ENCODE measurements at regions not wholly inside any gene's neighbourhood (a gene's known extent, or its start where the extent isn't known, plus 50 kb on each side); places are given as distances from the start of the nearest gene placed in this dataset.
"Not testable (repeated sequence)": the region's sequence is repeated elsewhere in the genome, so short reads cannot be mapped to it uniquely, and the experiment has no call there.

DNA sequence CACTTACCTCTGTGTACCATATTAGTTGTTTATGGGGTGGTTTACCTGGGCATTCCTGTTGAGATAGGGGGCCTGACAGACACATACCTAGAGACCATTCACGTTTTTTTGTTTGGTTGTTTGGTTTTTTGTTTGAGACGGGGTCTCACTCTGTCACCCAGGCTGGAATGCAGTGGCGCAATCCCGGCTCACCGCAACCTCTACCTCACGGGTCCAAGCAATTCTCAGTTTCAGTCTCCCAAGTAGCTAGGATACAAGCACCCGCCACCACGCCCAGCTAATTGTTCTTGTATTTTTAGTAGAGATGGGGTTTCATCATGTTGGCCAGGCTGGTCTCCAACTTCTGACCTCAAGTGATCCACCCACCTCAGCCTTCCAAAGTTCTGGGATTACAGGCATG, 314.9 kb upstream of the PPARGC1A start:
- intact Hi-C loops (cut with micrococcal nuclease) = not testable (repeated sequence)

GRCh38 chr4:24203926-24204325, 314.1 kb upstream of the PPARGC1A start:
- peaks cover 0 to 4% (median 0%) of the 10 kb centered on the region in 11 donors for H3K9me3 Mint-ChIP-seq
- peaks cover 0 to 8% (median 0%) of the 10 kb centered on the region in 5 donors for H3K27me3 Mint-ChIP-seq
- H3K27ac ChIP-seq (ENCODE audit: low read depth, low read length) = no peak overlapping the region
- no peaks in the 10 kb centered on the region for H3K36me3 Mint-ChIP-seq
- intact Hi-C loops (cut with micrococcal nuclease) = no loop called here
- H3K27ac Mint-ChIP-seq = no peak overlapping the region
- H3K36me3 ChIP-seq (ENCODE audit: control insufficient read depth in 2 of 3, insufficient read depth in 3 of 3, low read length in 3 of 3) = no peaks in the 10 kb centered on the region
- no peak for DNase-seq
- H3K27me3 ChIP-seq (ENCODE audit: control insufficient read depth in 2 of 2, insufficient read depth in 2 of 2, low read length in 2 of 2) = no peaks in the 10 kb centered on the region
- H3K4me1 ChIP-seq (ENCODE audit: control insufficient read depth in 2 of 2, insufficient read depth in 2 of 2, low read length in 2 of 2) = no peaks in the 10 kb centered on the region
- H3K4me1 Mint-ChIP-seq = no peaks in the 10 kb centered on the region
- no peaks in the 10 kb centered on the region for H3K9me3 ChIP-seq (ENCODE audit: control insufficient read depth in 2 of 3, low read length in 3 of 3)
- ChIA-PET CTCF (no interaction called here), POLR2A (no interaction called here)
- no peak for ATAC-seq
- H3K4me3 Mint-ChIP-seq = no peak overlapping the region
- H3K4me3 ChIP-seq (ENCODE audit: low read length) = no peak overlapping the region

More for the DNA sequence above, 314.9 kb upstream of the PPARGC1A start:
- ATAC-seq; H3K27me3 ChIP-seq (ENCODE audit: control insufficient read depth in 2 of 2, insufficient read depth in 2 of 2, low read length in 2 of 2); H3K27me3 Mint-ChIP-seq; H3K9me3 ChIP-seq (ENCODE audit: control insufficient read depth in 2 of 3, low read length in 3 of 3); H3K36me3 ChIP-seq (ENCODE audit: control insufficient read depth in 2 of 3, insufficient read depth in 3 of 3, low read length in 3 of 3); H3K9me3 Mint-ChIP-seq; H3K4me3 Mint-ChIP-seq; DNase-seq; POLR2A ChIA-PET; H3K4me3 ChIP-seq (ENCODE audit: low read length); H3K36me3 Mint-ChIP-seq; H3K27ac ChIP-seq (ENCODE audit: low read depth, low read length); H3K4me1 Mint-ChIP-seq; CTCF ChIA-PET; H3K4me1 ChIP-seq (ENCODE audit: control insufficient read depth in 2 of 2, insufficient read depth in 2 of 2, low read length in 2 of 2); H3K27ac Mint-ChIP-seq: not testable (repeated sequence)

DNA sequence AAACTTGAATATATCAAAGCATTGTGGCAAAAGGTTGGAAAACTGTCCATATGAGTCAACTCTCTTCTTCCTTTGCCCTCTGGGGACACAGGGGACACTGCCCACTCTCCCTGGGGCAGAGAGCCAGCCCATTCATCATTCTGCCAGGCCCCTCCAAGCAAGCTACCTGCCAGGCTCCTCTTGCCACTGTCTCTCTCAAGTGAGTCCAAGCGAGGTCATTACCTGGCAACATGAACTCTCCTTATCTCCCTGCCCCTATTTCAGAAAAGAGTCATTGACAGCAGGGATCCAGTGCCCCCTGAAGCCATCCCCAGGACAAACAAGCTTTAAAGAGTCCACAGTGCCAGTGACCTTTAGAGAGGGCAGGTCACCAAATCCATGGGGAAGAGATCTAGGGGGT, 312.7 kb upstream of the PPARGC1A start:
- H3K27ac Mint-ChIP-seq = no peak overlapping the region
- peaks cover 0 to 3% (median 0%) of the 10 kb centered on the region in 11 donors for H3K9me3 Mint-ChIP-seq
- no peak overlapping the region for H3K4me3 Mint-ChIP-seq
- no peaks in the 10 kb centered on the region for H3K36me3 Mint-ChIP-seq
- H3K4me3 ChIP-seq (ENCODE audit: low read length) = no peak overlapping the region
- no peaks in the 10 kb centered on the region for H3K4me1 Mint-ChIP-seq
- no peaks in the 10 kb centered on the region for H3K9me3 ChIP-seq (ENCODE audit: control insufficient read depth in 2 of 3, low read length in 3 of 3)
- ChIA-PET POLR2A (no interaction called here), CTCF (no interaction called here)
- no peak overlapping the region for H3K27ac ChIP-seq (ENCODE audit: low read depth, low read length)
- DNase-seq = no peak
- no peak for ATAC-seq
- peaks cover 0 to 8% (median 0%) of the 10 kb centered on the region in 5 donors for H3K27me3 Mint-ChIP-seq
- H3K36me3 ChIP-seq (ENCODE audit: control insufficient read depth in 2 of 3, insufficient read depth in 3 of 3, low read length in 3 of 3) = no peaks in the 10 kb centered on the region
- H3K27me3 ChIP-seq (ENCODE audit: control insufficient read depth in 2 of 2, insufficient read depth in 2 of 2, low read length in 2 of 2) = no peaks in the 10 kb centered on the region
- H3K4me1 ChIP-seq (ENCODE audit: control insufficient read depth in 2 of 2, insufficient read depth in 2 of 2, low read length in 2 of 2) = no peaks in the 10 kb centered on the region
- intact Hi-C loops (cut with micrococcal nuclease) = no loop called here

GRCh38 chr4:24197955-24198354, 308.1 kb upstream of the PPARGC1A start:
- peaks cover 0 to 4% (median 0%) of the 10 kb centered on the region in 5 donors for H3K27me3 Mint-ChIP-seq

GRCh38 chr4:24196785-24197184, 306.9 kb upstream of the PPARGC1A start:
- H3K4me1 ChIP-seq (ENCODE audit: control insufficient read depth in 2 of 2, insufficient read depth in 2 of 2, low read length in 2 of 2) = no peaks in the 10 kb centered on the region
- no peaks in the 10 kb centered on the region for H3K36me3 ChIP-seq (ENCODE audit: control insufficient read depth in 2 of 3, insufficient read depth in 3 of 3, low read length in 3 of 3)
- H3K9me3 Mint-ChIP-seq = peaks cover 0 to 7% (median 0%) of the 10 kb centered on the region in 11 donors
- no peak overlapping the region for H3K4me3 ChIP-seq (ENCODE audit: low read length)
- peaks cover 0 to 5% (median 0%) of the 10 kb centered on the region in 5 donors for H3K27me3 Mint-ChIP-seq
- no peak overlapping the region for H3K27ac Mint-ChIP-seq
- ATAC-seq (no peak), DNase-seq (no peak)
- H3K9me3 ChIP-seq (ENCODE audit: control insufficient read depth in 2 of 3, low read length in 3 of 3) = no peaks in the 10 kb centered on the region
- intact Hi-C loops (cut with micrococcal nuclease) = no loop called here
- no peaks in the 10 kb centered on the region for H3K27me3 ChIP-seq (ENCODE audit: control insufficient read depth in 2 of 2, insufficient read depth in 2 of 2, low read length in 2 of 2)
- H3K4me3 Mint-ChIP-seq = no peak overlapping the region
- peaks cover 0 to 3% (median 0%) of the 10 kb centered on the region in 5 donors for H3K36me3 Mint-ChIP-seq
- CTCF ChIA-PET = no interaction called here
- POLR2A ChIA-PET = no interaction called here
- H3K4me1 Mint-ChIP-seq = peaks cover 0 to 1% (median 0%) of the 10 kb centered on the region in 7 donors
- no peak overlapping the region for H3K27ac ChIP-seq (ENCODE audit: low read depth, low read length)

More at GRCh38 chr4:24197955-24198354, 308.1 kb upstream of the PPARGC1A start:
- Histone ChIP-seq H3K9me3 (ENCODE audit: control insufficient read depth in 2 of 3, low read length in 3 of 3) (no peaks in the 10 kb centered on the region), H3K4me1 (ENCODE audit: control insufficient read depth in 2 of 2, insufficient read depth in 2 of 2, low read length in 2 of 2) (no peaks in the 10 kb centered on the region), H3K4me3 (ENCODE audit: low read length) (no peak overlapping the region), H3K36me3 (ENCODE audit: control insufficient read depth in 2 of 3, insufficient read depth in 3 of 3, low read length in 3 of 3) (no peaks in the 10 kb centered on the region), H3K27me3 (ENCODE audit: control insufficient read depth in 2 of 2, insufficient read depth in 2 of 2, low read length in 2 of 2) (no peaks in the 10 kb centered on the region), H3K27ac (ENCODE audit: low read depth, low read length) (no peak overlapping the region)
- no peak for DNase-seq
- Mint-ChIP-seq H3K4me1 (peaks cover 0 to 1% (median 0%) of the 10 kb centered on the region in 7 donors), H3K36me3 (no peaks in the 10 kb centered on the region), H3K27ac (no peak overlapping the region), H3K9me3 (peaks cover 0 to 4% (median 0%) of the 10 kb centered on the region in 11 donors), H3K4me3 (no peak overlapping the region)
- ATAC-seq = no peak
- CTCF ChIA-PET = no interaction called here
- POLR2A ChIA-PET = no interaction called here
- intact Hi-C loops (cut with micrococcal nuclease) = no loop called here

GRCh38 chr4:24195991-24196736, 306.3 kb upstream of the PPARGC1A start:
- Histone ChIP-seq H3K9me3 (ENCODE audit: control insufficient read depth in 2 of 3, low read length in 3 of 3) (no peaks in the 10 kb centered on the region), H3K27me3 (ENCODE audit: control insufficient read depth in 2 of 2, insufficient read depth in 2 of 2, low read length in 2 of 2) (no peaks in the 10 kb centered on the region), H3K36me3 (ENCODE audit: control insufficient read depth in 2 of 3, insufficient read depth in 3 of 3, low read length in 3 of 3) (no peaks in the 10 kb centered on the region), H3K4me3 (ENCODE audit: low read length) (no peak overlapping the region), H3K4me1 (ENCODE audit: control insufficient read depth in 2 of 2, insufficient read depth in 2 of 2, low read length in 2 of 2) (no peaks in the 10 kb centered on the region), H3K27ac (ENCODE audit: low read depth, low read length) (no peak overlapping the region)
- ChIA-PET POLR2A (no interaction called here), CTCF (no interaction called here)
- peaks cover 0 to 7% (median 0%) of the 10 kb centered on the region in 11 donors for H3K9me3 Mint-ChIP-seq
- peaks cover 0 to 5% (median 0%) of the 10 kb centered on the region in 5 donors for H3K27me3 Mint-ChIP-seq
- no peak overlapping the region for H3K4me3 Mint-ChIP-seq
- peaks cover 0 to 1% (median 0%) of the 10 kb centered on the region in 7 donors for H3K4me1 Mint-ChIP-seq
- intact Hi-C loops (cut with micrococcal nuclease) = no loop called here
- ATAC-seq (no peak), DNase-seq (no peak)
- H3K27ac Mint-ChIP-seq = no peak overlapping the region
- H3K36me3 Mint-ChIP-seq = peaks cover 0 to 3% (median 0%) of the 10 kb centered on the region in 5 donors

DNA sequence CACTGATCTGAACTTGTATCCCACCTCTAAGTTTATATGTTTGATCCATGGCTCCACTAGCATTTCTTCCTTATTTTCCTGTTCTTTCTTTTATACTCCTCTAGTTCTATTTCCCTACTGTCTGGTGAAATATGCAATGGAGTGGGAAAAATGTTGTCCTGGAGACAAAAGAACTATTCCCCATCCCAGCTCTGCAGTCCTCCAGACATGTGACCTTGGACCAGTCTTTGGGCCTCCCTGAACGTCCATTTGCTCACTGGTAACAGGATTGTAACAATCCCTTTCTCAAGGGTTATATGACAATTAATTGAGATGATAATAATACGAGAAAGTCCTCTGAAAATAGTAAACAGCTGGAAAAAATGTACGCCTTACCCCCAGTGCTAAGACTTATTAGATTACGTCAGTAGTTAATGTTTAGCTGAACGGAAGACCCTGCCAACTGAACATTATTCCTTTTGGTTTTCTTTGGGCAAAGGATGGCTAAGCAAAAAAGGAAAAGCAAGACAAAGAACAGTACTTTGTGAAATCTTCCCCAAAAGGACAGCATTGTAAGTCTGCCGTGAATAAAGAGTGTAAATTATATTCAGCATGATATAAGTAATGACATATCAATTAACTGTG, 302.3 kb upstream of the PPARGC1A start:
- peaks cover 0 to 5% (median 0%) of the 10 kb centered on the region in 11 donors for H3K9me3 Mint-ChIP-seq
- ATAC-seq (no peak), DNase-seq (no peak)
- H3K36me3 ChIP-seq (ENCODE audit: control insufficient read depth in 2 of 3, insufficient read depth in 3 of 3, low read length in 3 of 3) = no peaks in the 10 kb centered on the region
- no peaks in the 10 kb centered on the region for H3K9me3 ChIP-seq (ENCODE audit: control insufficient read depth in 2 of 3, low read length in 3 of 3)
- H3K4me3 ChIP-seq (ENCODE audit: low read length) = no peak overlapping the region
- no peak overlapping the region for H3K4me3 Mint-ChIP-seq
- H3K27ac ChIP-seq (ENCODE audit: low read depth, low read length) = no peak overlapping the region
- H3K27me3 ChIP-seq (ENCODE audit: control insufficient read depth in 2 of 2, insufficient read depth in 2 of 2, low read length in 2 of 2) = no peaks in the 10 kb centered on the region
- intact Hi-C loops (cut with micrococcal nuclease) = no loop called here
- H3K27ac Mint-ChIP-seq = no peak overlapping the region
- H3K4me1 Mint-ChIP-seq = peaks cover 0 to 1% (median 0%) of the 10 kb centered on the region in 7 donors
- ChIA-PET POLR2A (no interaction called here), CTCF (no interaction called here)
- peaks cover 0 to 3% (median 0%) of the 10 kb centered on the region in 5 donors for H3K36me3 Mint-ChIP-seq
- no peaks in the 10 kb centered on the region for H3K4me1 ChIP-seq (ENCODE audit: control insufficient read depth in 2 of 2, insufficient read depth in 2 of 2, low read length in 2 of 2)
- peaks cover 0 to 5% (median 0%) of the 10 kb centered on the region in 5 donors for H3K27me3 Mint-ChIP-seq

All from naive thymus-derived CD4-positive, alpha-beta T cell (primary cell).